ENCODE measurements at regions not wholly inside any gene's neighbourhood (a gene's known extent, or its start where the extent isn't known, plus 50 kb on each side); places are given as distances from the start of the nearest gene placed in this dataset.

- Mint-ChIP-seq H3K27me3 (no peaks in the 10 kb centered on the region), H3K9me3 (ENCODE audit: low read depth) (no peaks in the 10 kb centered on the region), H3K27ac (no peak overlapping the region), H3K36me3 (ENCODE audit: insufficient read depth) (no peaks in the 10 kb centered on the region), H3K4me3 (ENCODE audit: low read depth) (no peak overlapping the region), H3K4me1 (ENCODE audit: low read depth) (peaks cover under 1% of the 10 kb centered on the region)
- TF ChIP-seq CTCF (IDR thresholded peaks at IDR 0.05; ENCODE audit: unreplicated experiment): no peak
- DNase-seq (ENCODE audit: low spot score, unreplicated experiment): no peak
Measured at GRCh38 chr4:30600246-30601017, 119.7 kb upstream of the PCDH7 start.

- no peak overlapping the region for H3K4me3 Mint-ChIP-seq (ENCODE audit: low read depth)
- no peaks in the 10 kb centered on the region for H3K36me3 Mint-ChIP-seq (ENCODE audit: insufficient read depth)
- no peaks in the 10 kb centered on the region for H3K27me3 Mint-ChIP-seq
- no peaks in the 10 kb centered on the region for H3K9me3 Mint-ChIP-seq (ENCODE audit: low read depth)
- DNase-seq (ENCODE audit: low spot score, unreplicated experiment): no peak
- no peak for TF ChIP-seq CTCF (IDR thresholded peaks at IDR 0.05; ENCODE audit: unreplicated experiment)
- no peak overlapping the region for H3K27ac Mint-ChIP-seq
- H3K4me1 Mint-ChIP-seq (ENCODE audit: low read depth): peaks cover 3% of the 10 kb centered on the region
Measured at GRCh38 chr4:30601070-30601865, 118.9 kb upstream of the PCDH7 start.

GRCh38 chr4:30605616-30606190 lies 114.5 kb upstream of the PCDH7 start:
- Mint-ChIP-seq H3K27me3 (no peaks in the 10 kb centered on the region), H3K27ac (no peak overlapping the region), H3K4me3 (ENCODE audit: low read depth) (no peak overlapping the region), H3K36me3 (ENCODE audit: insufficient read depth) (no peaks in the 10 kb centered on the region), H3K9me3 (ENCODE audit: low read depth) (peaks cover 8% of the 10 kb centered on the region), H3K4me1 (ENCODE audit: low read depth) (peaks cover 3% of the 10 kb centered on the region)
- TF ChIP-seq CTCF (IDR thresholded peaks at IDR 0.05; ENCODE audit: unreplicated experiment): no peak
- DNase-seq (ENCODE audit: low spot score, unreplicated experiment): no peak

GRCh38 chr4:30610361-30610760 lies 109.8 kb upstream of the PCDH7 start:
- Mint-ChIP-seq H3K36me3 (ENCODE audit: insufficient read depth) (no peaks in the 10 kb centered on the region), H3K9me3 (ENCODE audit: low read depth) (peaks cover 8% of the 10 kb centered on the region), H3K4me1 (ENCODE audit: low read depth) (peaks cover 3% of the 10 kb centered on the region), H3K27ac (no peak overlapping the region), H3K27me3 (no peaks in the 10 kb centered on the region), H3K4me3 (ENCODE audit: low read depth) (no peak overlapping the region)
- no peak for TF ChIP-seq CTCF (IDR thresholded peaks at IDR 0.05; ENCODE audit: unreplicated experiment)
- DNase-seq (ENCODE audit: low spot score, unreplicated experiment): no peak

- no peaks in the 10 kb centered on the region for H3K27me3 Mint-ChIP-seq
- H3K4me1 Mint-ChIP-seq (ENCODE audit: low read depth): peaks cover 7% of the 10 kb centered on the region
- H3K9me3 Mint-ChIP-seq (ENCODE audit: low read depth): no peaks in the 10 kb centered on the region
- no peak for DNase-seq (ENCODE audit: low spot score, unreplicated experiment)
- H3K27ac Mint-ChIP-seq: no peak overlapping the region
- H3K36me3 Mint-ChIP-seq (ENCODE audit: insufficient read depth): no peaks in the 10 kb centered on the region
- no peak for TF ChIP-seq CTCF (IDR thresholded peaks at IDR 0.05; ENCODE audit: unreplicated experiment)
- H3K4me3 Mint-ChIP-seq (ENCODE audit: low read depth): no peak overlapping the region
Measured at GRCh38 chr4:30614771-30615170, 105.4 kb upstream of the PCDH7 start.
